BLaER1 treated with 17β-estradiol and CSF1 and Interleukin-3, amounts not matched to agents 10 nM and 100 nM (cell line): ENCODE measurements at regions not wholly inside any gene's neighbourhood (a gene's known extent, or its start where the extent isn't known, plus 50 kb on each side); places are given as distances from the start of the nearest gene placed in this dataset.

Source experiments
- H3K27ac ChIP-seq, 11 experiments: shearing (Covaris generic); formaldehyde crosslinking; 2 replicates each; pipeline ENCODE4 v1.8.1; 2022
- H3K27me3 ChIP-seq, 11 experiments: shearing (Covaris generic); formaldehyde crosslinking; 2 replicates each; pipeline ENCODE4 v1.8.1; 2022
- H3K36me3 ChIP-seq, 11 experiments: shearing (Covaris generic); formaldehyde crosslinking; 2 replicates each; pipeline ENCODE4 v1.8.1; 2022
- H3K4me1 ChIP-seq, 10 experiments: shearing (Covaris generic); formaldehyde crosslinking; 2 replicates each; pipeline ENCODE4 v1.8.1; 2022
- H3K4me2 ChIP-seq, 11 experiments: shearing (Covaris generic); formaldehyde crosslinking; 2 replicates each; pipeline ENCODE4 v1.8.1; 2022
- H3K4me3 ChIP-seq, 10 experiments: shearing (Covaris generic); formaldehyde crosslinking; 2 replicates each; pipeline ENCODE4 v1.8.1; 2022
- H3K9ac ChIP-seq, 11 experiments: shearing (Covaris generic); formaldehyde crosslinking; 2 replicates each; pipeline ENCODE4 v1.8.1; 2022
- H3K9me3 ChIP-seq, 11 experiments: shearing (Covaris generic); formaldehyde crosslinking; replicated peaks in 1 of 11; 2 replicates each; pipeline ENCODE4 v1.8.1; 2022
- H4K20me1 ChIP-seq, 11 experiments: shearing (Covaris generic); formaldehyde crosslinking; 2 replicates each; pipeline ENCODE4 v1.8.1; 2022
- Cebpa-rat ChIP-seq, 11 experiments: shearing (Covaris generic); IDR thresholded peaks; 2 replicates each; pipeline ENCODE4 v1.8.1; 2022

DNA sequence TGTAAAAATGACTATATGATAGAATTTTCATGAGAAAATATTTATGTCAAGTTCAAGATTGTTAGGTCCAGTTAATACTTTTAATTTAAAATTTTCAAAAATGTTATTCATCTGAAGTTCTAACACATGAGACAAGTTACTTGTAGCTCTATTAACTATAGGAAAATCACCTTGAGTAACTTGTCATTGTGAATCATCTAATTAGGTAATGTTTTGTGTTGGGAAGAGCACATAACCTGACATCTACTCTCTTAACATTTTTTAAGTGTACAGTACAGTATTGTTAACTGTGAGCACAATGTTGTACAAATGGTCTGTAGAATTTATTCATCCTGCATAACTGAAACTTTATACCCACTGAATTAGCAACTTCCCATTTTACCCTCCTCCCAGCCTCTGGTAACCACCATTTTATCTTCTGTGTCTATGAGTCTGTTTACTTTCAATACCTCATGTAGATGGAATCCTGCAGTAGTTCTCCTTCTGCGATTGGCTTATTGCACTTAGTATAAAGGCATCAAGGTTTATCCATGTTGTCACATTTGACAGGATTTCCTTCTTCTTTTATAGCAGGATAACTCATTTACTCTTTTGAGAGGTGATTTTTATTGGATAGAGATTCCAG, 54.6 kb downstream of the ARL4A start:
- Histone ChIP-seq H3K4me3 (no peak overlapping the region), H3K27ac (no peak overlapping the region), H3K9ac (no peak overlapping the region), H3K9me3 (no peaks in the 10 kb centered on the region), H3K4me1 (peaks cover 0 to 7% (median 0%) of the 10 kb centered on the region in 10 experiments; a peak in 3 of 20 replicates), H4K20me1 (no peaks in the 10 kb centered on the region), H3K36me3 (no peaks in the 10 kb centered on the region), H3K4me2 (peak overlapping the region in 1 of 11 experiments; percentile 37; a peak in 1 of 22 replicates), H3K27me3 (no peaks in the 10 kb centered on the region)
- TF ChIP-seq Cebpa-rat (IDR thresholded peaks at IDR 0.05) = no peak

DNA sequence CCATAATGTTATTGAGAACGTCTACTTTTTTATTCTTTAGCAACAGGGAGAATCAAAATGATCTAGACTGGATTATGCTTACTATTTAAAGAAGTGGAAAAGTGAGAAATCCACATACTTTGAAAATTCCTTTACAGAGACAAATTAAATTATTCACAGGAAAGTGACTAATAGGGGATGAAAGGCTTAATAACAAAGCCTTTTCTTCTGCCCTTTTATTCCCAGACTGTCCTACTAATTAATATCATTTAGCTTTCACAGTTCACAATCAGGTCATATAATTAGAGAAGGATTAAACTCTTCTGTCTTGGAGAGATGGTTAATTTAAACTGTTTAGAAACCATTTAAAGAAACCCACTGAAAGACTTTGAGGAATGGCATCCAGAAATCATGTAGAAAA, 58.8 kb downstream of the ARL4A start:
- H4K20me1 ChIP-seq = no peaks in the 10 kb centered on the region
- no peak overlapping the region for H3K27ac ChIP-seq
- H3K4me3 ChIP-seq = no peak overlapping the region
- H3K4me1 ChIP-seq = peaks cover 0 to 7% (median 0%) of the 10 kb centered on the region in 10 experiments; a peak in 3 of 20 replicates
- no peaks in the 10 kb centered on the region for H3K27me3 ChIP-seq
- H3K9ac ChIP-seq = no peak overlapping the region
- TF ChIP-seq Cebpa-rat (IDR thresholded peaks at IDR 0.05) = no peak
- no peaks in the 10 kb centered on the region for H3K36me3 ChIP-seq
- no peaks in the 10 kb centered on the region for H3K9me3 ChIP-seq
- H3K4me2 ChIP-seq = no peak overlapping the region

DNA sequence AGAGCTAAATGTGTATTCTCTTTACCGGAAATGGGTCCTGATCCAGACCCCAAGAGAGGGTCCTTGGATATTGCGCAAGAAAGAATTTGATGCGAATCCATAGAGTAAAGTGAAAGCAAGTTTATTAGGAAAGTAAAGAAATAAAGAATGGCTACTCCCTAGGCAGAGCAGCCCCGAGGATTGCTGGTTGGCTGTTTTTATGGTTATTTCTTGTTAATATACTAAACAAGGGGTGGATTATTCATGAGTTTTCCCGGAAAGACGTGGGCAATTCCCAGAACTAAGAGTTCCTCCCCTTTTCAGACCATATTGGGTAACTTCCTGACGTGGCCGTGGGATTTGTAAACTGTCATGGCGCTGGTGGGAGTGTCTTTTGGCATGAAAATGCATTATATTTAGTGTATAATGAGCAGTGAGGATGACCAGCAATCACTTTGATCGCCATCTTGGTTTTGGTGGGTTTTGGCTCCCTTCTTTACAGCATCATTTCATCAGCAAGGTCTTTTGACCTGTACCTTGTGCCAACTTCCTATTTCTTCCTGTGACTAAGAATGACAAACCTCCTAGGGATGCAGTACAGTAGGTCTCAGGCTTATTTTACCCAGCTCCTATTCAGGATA, 60.4 kb downstream of the ARL4A start:
- Histone ChIP-seq H3K4me2 (no peak overlapping the region), H3K27ac (no peak overlapping the region), H3K4me3 (no peak overlapping the region), H3K27me3 (no peaks in the 10 kb centered on the region), H3K9me3 (no peaks in the 10 kb centered on the region), H4K20me1 (no peaks in the 10 kb centered on the region), H3K9ac (no peak overlapping the region), H3K4me1 (no peaks in the 10 kb centered on the region), H3K36me3 (no peaks in the 10 kb centered on the region)
- TF ChIP-seq Cebpa-rat (IDR thresholded peaks at IDR 0.05) = peak in 6 of 11 experiments; percentile 24 to 84 (median 70); a peak in 9 of 22 replicates

DNA sequence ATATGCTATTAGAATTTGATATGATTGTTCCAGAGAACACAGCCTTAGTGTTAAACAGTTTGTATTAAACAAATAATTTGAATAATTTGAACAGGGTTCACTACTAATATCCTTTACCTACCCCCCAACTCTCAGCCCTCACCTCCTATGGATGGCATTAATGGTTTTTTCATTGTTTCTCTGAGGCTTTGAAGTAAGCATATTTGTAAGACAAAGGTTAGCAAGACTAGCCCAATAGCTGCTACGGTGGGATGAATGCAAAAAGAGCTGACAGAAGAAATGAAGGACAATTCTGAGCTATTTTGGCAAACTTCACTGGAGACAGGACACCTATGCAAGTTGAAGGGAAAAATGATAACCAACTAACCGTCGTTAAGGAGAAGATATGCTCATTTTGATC, 61.6 kb downstream of the ARL4A start:
- H3K4me3 ChIP-seq = no peak overlapping the region
- no peaks in the 10 kb centered on the region for H3K9me3 ChIP-seq
- H3K27me3 ChIP-seq = no peaks in the 10 kb centered on the region
- H3K4me2 ChIP-seq = no peak overlapping the region
- peaks cover 0 to 3% (median 0%) of the 10 kb centered on the region in 10 experiments; a peak in 7 of 20 replicates for H3K4me1 ChIP-seq
- H4K20me1 ChIP-seq = no peaks in the 10 kb centered on the region
- H3K36me3 ChIP-seq = no peaks in the 10 kb centered on the region
- TF ChIP-seq Cebpa-rat (IDR thresholded peaks at IDR 0.05) = no peak
- no peak overlapping the region for H3K9ac ChIP-seq
- no peak overlapping the region for H3K27ac ChIP-seq

DNA sequence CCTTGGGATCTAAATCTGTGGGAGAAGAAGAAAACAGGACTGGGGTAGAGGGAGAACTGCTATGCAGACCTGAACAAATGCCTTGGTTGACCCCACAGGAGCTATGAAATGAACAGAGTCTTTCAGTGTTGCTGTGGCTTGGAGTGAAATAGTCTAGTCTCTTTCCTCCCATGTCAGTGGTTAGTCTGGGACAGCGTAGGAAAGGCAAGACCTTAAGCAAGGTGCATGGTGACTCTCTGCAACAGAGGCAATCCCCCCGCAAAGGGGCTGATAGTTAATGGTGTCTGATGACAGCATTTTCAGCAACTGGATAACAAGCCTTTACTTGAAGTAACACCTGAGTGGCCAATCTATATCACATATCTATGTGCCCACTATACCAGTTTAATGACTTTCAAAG, 62.3 kb downstream of the ARL4A start:
- no peaks in the 10 kb centered on the region for H3K27me3 ChIP-seq
- H3K9ac ChIP-seq = no peak overlapping the region
- no peak overlapping the region for H3K4me2 ChIP-seq
- peaks cover 0 to 8% (median 0%) of the 10 kb centered on the region in 10 experiments; a peak in 7 of 20 replicates for H3K4me1 ChIP-seq
- H3K27ac ChIP-seq = no peak overlapping the region
- TF ChIP-seq Cebpa-rat (IDR thresholded peaks at IDR 0.05) = no peak
- H4K20me1 ChIP-seq = no peaks in the 10 kb centered on the region
- H3K4me3 ChIP-seq = no peak overlapping the region
- no peaks in the 10 kb centered on the region for H3K36me3 ChIP-seq
- no peaks in the 10 kb centered on the region for H3K9me3 ChIP-seq

DNA sequence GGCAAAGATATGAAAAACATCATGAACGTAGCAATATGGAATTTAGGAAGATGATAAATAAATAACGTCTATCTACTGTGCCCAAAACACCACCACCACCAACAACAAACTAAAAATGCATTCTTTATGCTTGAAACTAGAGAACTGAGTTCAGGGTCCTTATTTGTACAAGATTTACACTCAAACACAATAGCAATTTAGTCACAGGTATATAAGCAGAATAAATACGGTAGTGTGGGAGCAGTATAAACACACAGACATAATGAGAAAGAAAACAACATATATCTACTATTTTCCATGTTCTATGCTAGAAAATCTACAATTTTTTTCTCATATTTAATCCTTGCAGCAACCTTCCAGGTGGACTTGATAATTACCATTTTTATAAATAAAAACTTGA, 64.3 kb downstream of the ARL4A start:
- Histone ChIP-seq H4K20me1 (no peaks in the 10 kb centered on the region), H3K9me3 (no peaks in the 10 kb centered on the region), H3K4me1 (peaks cover 0 to 12% (median 0%) of the 10 kb centered on the region in 10 experiments; a peak in 7 of 20 replicates), H3K27me3 (no peaks in the 10 kb centered on the region), H3K27ac (no peak overlapping the region), H3K4me2 (no peak overlapping the region), H3K36me3 (no peaks in the 10 kb centered on the region), H3K9ac (no peak overlapping the region), H3K4me3 (no peak overlapping the region)
- no peak for TF ChIP-seq Cebpa-rat (IDR thresholded peaks at IDR 0.05)

DNA sequence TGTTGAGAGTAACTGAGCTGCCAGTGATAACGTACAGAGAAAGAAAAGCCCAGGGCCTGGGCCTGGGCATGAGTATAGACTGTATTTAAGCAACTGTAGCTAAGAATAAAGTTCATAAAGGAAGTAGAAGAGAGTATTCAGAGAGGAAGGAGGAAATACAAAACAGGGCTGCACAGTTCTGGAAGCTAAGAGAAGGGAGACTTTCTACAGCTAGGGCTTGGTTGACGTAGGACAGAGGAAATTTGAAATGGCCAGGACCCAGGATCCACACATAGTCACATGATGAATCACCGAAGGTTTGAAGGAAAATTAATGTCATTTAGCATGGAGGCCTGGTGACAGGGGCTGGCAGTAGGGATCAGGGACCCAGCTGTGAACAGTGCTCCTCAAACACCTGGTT, 66.7 kb downstream of the ARL4A start:
- Histone ChIP-seq H3K4me3 (no peak overlapping the region), H3K9me3 (no peaks in the 10 kb centered on the region), H3K9ac (no peak overlapping the region), H3K4me2 (peak overlapping the region in 2 of 11 experiments; percentile 27 to 47; a peak in 5 of 22 replicates), H3K27me3 (no peaks in the 10 kb centered on the region), H3K4me1 (peaks cover 0 to 19% (median 0%) of the 10 kb centered on the region in 10 experiments; a peak in 7 of 20 replicates), H4K20me1 (no peaks in the 10 kb centered on the region), H3K27ac (peak overlapping the region in 1 of 11 experiments; percentile 26; a peak in 1 of 22 replicates), H3K36me3 (no peaks in the 10 kb centered on the region)
- no peak for TF ChIP-seq Cebpa-rat (IDR thresholded peaks at IDR 0.05)

DNA sequence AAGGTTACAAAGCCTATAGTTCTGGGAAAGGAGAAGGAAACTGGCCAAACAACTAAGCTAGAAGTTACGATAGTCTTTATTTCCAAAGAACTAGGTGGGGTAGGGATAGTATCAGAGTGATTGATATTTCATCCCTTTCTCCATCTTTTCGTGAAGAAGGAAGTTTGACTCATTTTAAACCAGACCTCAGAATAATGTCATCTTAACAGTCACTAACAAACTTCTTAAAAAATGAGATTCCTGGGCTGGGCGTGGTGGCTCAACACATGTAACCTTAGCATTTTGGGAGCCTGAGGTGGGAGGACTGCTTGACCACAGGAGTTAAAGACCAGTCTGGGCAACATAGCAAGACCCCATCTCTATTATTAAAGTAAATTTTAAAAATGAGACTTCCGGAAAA, 69.4 kb downstream of the ARL4A start:
- peaks cover 0 to 19% (median 0%) of the 10 kb centered on the region in 10 experiments; a peak in 7 of 20 replicates for H3K4me1 ChIP-seq
- H3K27ac ChIP-seq = no peak overlapping the region
- H3K9ac ChIP-seq = no peak overlapping the region
- peaks cover 0 to 15% (median 7%) of the 10 kb centered on the region in 11 experiments; a peak in 5 of 22 replicates for H3K9me3 ChIP-seq
- H3K27me3 ChIP-seq = no peaks in the 10 kb centered on the region
- peak overlapping the region in 3 of 11 experiments; percentile 5 to 35 (median 17); a peak in 3 of 22 replicates for H3K4me2 ChIP-seq
- TF ChIP-seq Cebpa-rat (IDR thresholded peaks at IDR 0.05) = no peak
- H4K20me1 ChIP-seq = no peaks in the 10 kb centered on the region
- no peaks in the 10 kb centered on the region for H3K36me3 ChIP-seq
- no peak overlapping the region for H3K4me3 ChIP-seq

DNA sequence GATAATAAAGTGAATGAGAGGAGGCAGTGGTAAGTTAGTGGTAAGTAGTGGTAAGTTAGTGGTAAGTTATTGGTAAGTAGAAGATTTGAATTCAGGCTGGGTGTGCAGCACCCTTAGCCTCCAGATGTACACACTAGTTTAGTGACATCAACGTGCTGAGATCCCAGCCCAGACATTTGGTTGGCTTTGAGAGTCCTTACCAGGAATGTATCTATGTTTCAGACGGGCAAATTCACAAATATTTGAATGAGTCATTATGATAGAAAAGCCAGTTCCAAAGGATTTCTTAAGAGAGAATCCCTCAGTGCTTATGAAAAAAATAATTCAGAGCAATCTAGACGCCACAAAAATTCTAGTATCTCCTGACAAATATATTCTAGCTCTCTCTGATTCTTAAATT, 70.0 kb downstream of the ARL4A start:
- no peak for TF ChIP-seq Cebpa-rat (IDR thresholded peaks at IDR 0.05)
- no peak overlapping the region for H3K4me3 ChIP-seq
- no peaks in the 10 kb centered on the region for H3K27me3 ChIP-seq
- no peak overlapping the region for H3K9ac ChIP-seq
- H3K36me3 ChIP-seq = no peaks in the 10 kb centered on the region
- H3K27ac ChIP-seq = no peak overlapping the region
- H3K4me1 ChIP-seq = peaks cover 0 to 19% (median 0%) of the 10 kb centered on the region in 10 experiments; a peak in 7 of 20 replicates
- no peaks in the 10 kb centered on the region for H4K20me1 ChIP-seq
- no peak overlapping the region; a peak in 1 of 22 replicates for H3K4me2 ChIP-seq
- peaks cover 0 to 15% (median 7%) of the 10 kb centered on the region in 11 experiments; a peak in 5 of 22 replicates for H3K9me3 ChIP-seq
